Body of pancreas (tissue), 4 donors: ENCODE measurements at regions not wholly inside any gene's neighbourhood (a gene's known extent, or its start where the extent isn't known, plus 50 kb on each side); places are given as distances from the start of the nearest gene placed in this dataset.

Experiments
- POLR2A ChIP-seq, 3 donors: fragments of 450-650 bp; IDR thresholded peaks; one replicate each; pipeline ENCODE4 v1.6.1; 2016; ENCODE audit warnings: antibody characterized with exemption in 3 of 3, mild to moderate bottlenecking in 2 of 3
- TF ChIP-seq, protein P1 (sequence below), 7 experiments: fragments of 450-650 bp in 4 of 7; fragments of 200-600 bp in 3 of 7; sonication (generic) in 3 of 7; IDR thresholded peaks; one replicate each; pipeline ENCODE4 v1.5.1; 2016 to 2019; ENCODE audit warnings: antibody characterized with exemption in 7 of 7

DNA sequence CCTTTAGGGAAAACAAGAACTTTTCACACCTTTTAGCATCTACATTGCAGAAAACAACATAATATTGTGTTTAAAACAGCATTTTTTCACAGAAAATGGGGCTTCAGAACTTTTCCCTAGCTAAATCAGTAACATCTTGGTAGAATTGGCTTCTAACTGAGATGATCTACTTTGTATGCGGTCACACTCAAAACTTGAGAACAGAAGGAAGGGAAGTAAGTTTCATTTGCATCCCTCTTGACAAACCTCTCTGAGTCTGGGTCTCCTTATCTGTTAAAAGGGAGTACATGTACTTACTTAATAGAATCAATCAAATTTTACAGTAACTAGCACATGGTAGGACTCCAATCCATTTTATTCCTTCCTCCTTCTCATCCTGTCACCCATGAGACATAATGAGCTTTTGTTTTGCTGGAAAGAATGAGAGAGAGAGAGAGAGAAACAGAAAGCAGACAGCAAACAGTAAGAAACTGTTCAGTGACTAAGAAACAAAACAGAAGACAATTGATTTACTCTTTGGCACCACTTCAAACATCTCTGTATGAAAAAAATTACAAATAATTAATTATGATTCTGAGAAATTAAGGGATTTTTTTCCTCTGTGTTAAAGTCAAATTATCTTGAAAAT, 387.3 kb downstream of the SATB2 start:
- TF ChIP-seq POLR2A (IDR thresholded peaks at IDR 0.05) = no peak
- TF ChIP-seq, protein P1, sequence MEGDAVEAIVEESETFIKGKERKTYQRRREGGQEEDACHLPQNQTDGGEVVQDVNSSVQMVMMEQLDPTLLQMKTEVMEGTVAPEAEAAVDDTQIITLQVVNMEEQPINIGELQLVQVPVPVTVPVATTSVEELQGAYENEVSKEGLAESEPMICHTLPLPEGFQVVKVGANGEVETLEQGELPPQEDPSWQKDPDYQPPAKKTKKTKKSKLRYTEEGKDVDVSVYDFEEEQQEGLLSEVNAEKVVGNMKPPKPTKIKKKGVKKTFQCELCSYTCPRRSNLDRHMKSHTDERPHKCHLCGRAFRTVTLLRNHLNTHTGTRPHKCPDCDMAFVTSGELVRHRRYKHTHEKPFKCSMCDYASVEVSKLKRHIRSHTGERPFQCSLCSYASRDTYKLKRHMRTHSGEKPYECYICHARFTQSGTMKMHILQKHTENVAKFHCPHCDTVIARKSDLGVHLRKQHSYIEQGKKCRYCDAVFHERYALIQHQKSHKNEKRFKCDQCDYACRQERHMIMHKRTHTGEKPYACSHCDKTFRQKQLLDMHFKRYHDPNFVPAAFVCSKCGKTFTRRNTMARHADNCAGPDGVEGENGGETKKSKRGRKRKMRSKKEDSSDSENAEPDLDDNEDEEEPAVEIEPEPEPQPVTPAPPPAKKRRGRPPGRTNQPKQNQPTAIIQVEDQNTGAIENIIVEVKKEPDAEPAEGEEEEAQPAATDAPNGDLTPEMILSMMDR (IDR thresholded peaks at IDR 0.05) = no peak
